B cell (primary cell): ENCODE measurements at regions not wholly inside any gene's neighbourhood (a gene's known extent, or its start where the extent isn't known, plus 50 kb on each side); places are given as distances from the start of the nearest gene placed in this dataset.

ENCODE experiments used
- ATAC-seq: fragments of 200-7000 bp; cut with Tn5 transposase; one replicate; pipeline ENCODE4 v1.10.0; 2021; ENCODE audit warnings: low read depth, mild to moderate bottlenecking, moderate number of reproducible peaks, moderate library complexity
- CTCF ChIA-PET: fragments of 350-600 bp; sonication (Branson Sonifier 250); formaldehyde crosslinking; loops from one replicate; lab custom pipeline; 2021; ENCODE audit warnings: antibody characterized with exemption, inconsistent platforms; lab: Charles Lee
- POLR2A ChIA-PET: fragments of 350-600 bp; sonication (Branson Sonifier 250); formaldehyde crosslinking; loops from one replicate; lab custom pipeline; 2021; ENCODE audit warnings: antibody characterized with exemption; lab: Charles Lee
- DNase-seq: peaks from one replicate; pipeline ENCODE4 v3.0.0; 2013
- H2AFZ ChIP-seq: 2 replicates; pipeline ENCODE4 v1.6.1; 2012; ENCODE audit warnings: mild to moderate bottlenecking, low read depth, low read length; ENCODE audit not compliant: insufficient read depth, poor library complexity, severe bottlenecking
- H3K27ac ChIP-seq, 2 donors: 1 replicate in 1 of 2; 2 replicates in 1 of 2; pipeline ENCODE4 v1.5.1; 2012 to 2013; ENCODE audit warnings: low read length in 2 of 2, mild to moderate bottlenecking in 2 of 2, moderate library complexity in 1 of 2
- H3K27me3 ChIP-seq, 4 experiments: fragments of 200-600 bp in 1 of 4; sonication (generic) in 1 of 4; replicated peaks in 1 of 4; 1 replicate in 2 of 4; 2 replicates in 2 of 4; pipeline versions ENCODE4 v1.6.1 to v1.7.0; 2013 to 2016; ENCODE audit warnings: low read length in 3 of 4, mild to moderate bottlenecking in 2 of 4, mixed read lengths in 1 of 4, moderate library complexity in 1 of 4; ENCODE audit not compliant: insufficient read depth in 4 of 4, control insufficient read depth in 3 of 4; ENCODE audit errors: control extremely low read depth in 1 of 4
- H3K36me3 ChIP-seq, 2 experiments: replicated peaks in 1 of 2; 1 replicate in 1 of 2; 2 replicates in 1 of 2; pipeline versions ENCODE4 v1.6.1 to v1.7.1; 2013; ENCODE audit warnings: low read length in 1 of 2; ENCODE audit not compliant: insufficient read depth in 2 of 2, control insufficient read depth in 1 of 2; ENCODE audit errors: control extremely low read depth in 1 of 2, extremely low read depth in 1 of 2
- H3K4me1 ChIP-seq, 2 donors: fragments of 200-600 bp in 1 of 2; sonication (generic) in 1 of 2; 1 replicate in 1 of 2; 2 replicates in 1 of 2; pipeline versions ENCODE4 v1.5.1 to v1.6.1; 2013 to 2017; ENCODE audit warnings: low read length in 2 of 2; ENCODE audit not compliant: control insufficient read depth in 2 of 2, insufficient read depth in 2 of 2
- H3K4me2 ChIP-seq: replicated peaks from 2 replicates; pipeline ENCODE3; 2012; ENCODE audit warnings: mild to moderate bottlenecking, low read depth, low read length; ENCODE audit not compliant: poor library complexity, severe bottlenecking
- H3K4me3 ChIP-seq, 5 experiments: fragments of 200-600 bp in 1 of 5; sonication (generic) in 1 of 5; 1 replicate in 3 of 5; 2 replicates in 2 of 5; pipeline versions ENCODE4 v1.5.1 to v1.7.0; 2011 to 2016; ENCODE audit warnings: low read length in 4 of 5, mild to moderate bottlenecking in 4 of 5, low read depth in 2 of 5, control low read depth in 1 of 5, moderate library complexity in 1 of 5; ENCODE audit not compliant: insufficient read depth in 1 of 5; ENCODE audit errors: control extremely low read depth in 1 of 5, extremely low read depth in 1 of 5
- H3K79me2 ChIP-seq: fragments of 200-600 bp; sonication (generic); one replicate; pipeline ENCODE4 v1.6.0; 2016; ENCODE audit warnings: low read length; ENCODE audit not compliant: control insufficient read depth, insufficient read depth
- H3K9ac ChIP-seq: fragments of 200-600 bp; sonication (generic); 2 replicates; pipeline ENCODE4 v1.6.1; 2017; ENCODE audit warnings: mild to moderate bottlenecking, low read length, moderate library complexity
- H3K9me3 ChIP-seq, 3 donors: one replicate each; pipeline versions ENCODE4 v1.6.1 to v1.7.1; 2013; ENCODE audit warnings: low read length in 2 of 3; ENCODE audit not compliant: control insufficient read depth in 2 of 3, insufficient read depth in 1 of 3; ENCODE audit errors: control extremely low read depth in 1 of 3
- H4K20me1 ChIP-seq: 2 replicates; pipeline ENCODE4 v1.6.0; 2012; ENCODE audit warnings: mild to moderate bottlenecking, low read length; ENCODE audit not compliant: insufficient read depth, control insufficient read depth, poor library complexity, severe bottlenecking
- H3K27ac Mint-ChIP-seq: one replicate; pipeline ENCODE4 v1.8.0; 2021; ENCODE audit warnings: mixed read lengths
- H3K27me3 Mint-ChIP-seq: one replicate; pipeline ENCODE4 v1.8.0; 2021; ENCODE audit warnings: mixed read lengths
- H3K4me1 Mint-ChIP-seq: one replicate; pipeline ENCODE4 v1.8.0; 2021; ENCODE audit warnings: mixed read lengths
- H3K4me3 Mint-ChIP-seq: one replicate; pipeline ENCODE4 v1.8.0; 2021; ENCODE audit warnings: mixed read lengths
- H3K9me3 Mint-ChIP-seq: one replicate; pipeline ENCODE4 v1.8.0; 2022; ENCODE audit warnings: mixed read lengths; ENCODE audit not compliant: insufficient read depth
- CTCF ChIP-seq: fragments of 200-600 bp; IDR thresholded peaks from one replicate; pipeline ENCODE4 v1.8.0; 2022; ENCODE audit warnings: antibody characterized with exemption, mild to moderate bottlenecking
- EZH2 ChIP-seq: IDR thresholded peaks from 2 replicates; pipeline ENCODE4 v1.6.1; 2012; ENCODE audit warnings: borderline replicate concordance, low read depth, mild to moderate bottlenecking, moderate library complexity, low read length; ENCODE audit not compliant: insufficient read depth, poor library complexity, severe bottlenecking
- WGBS: methylation state at CpG from one replicate; pipeline ENCODE4 v1.1.5; 2013; ENCODE audit warnings: missing lambda C conversion rate; ENCODE audit not compliant: insufficient coverage; 5-methylcytosine and 5-hydroxymethylcytosine counted together
- intact Hi-C: fragments of 100-400 bp; cut with micrococcal nuclease; formaldehyde crosslinking; loops from one replicate; pipeline ENCODE4 v1.10.0; 2022

DNA sequence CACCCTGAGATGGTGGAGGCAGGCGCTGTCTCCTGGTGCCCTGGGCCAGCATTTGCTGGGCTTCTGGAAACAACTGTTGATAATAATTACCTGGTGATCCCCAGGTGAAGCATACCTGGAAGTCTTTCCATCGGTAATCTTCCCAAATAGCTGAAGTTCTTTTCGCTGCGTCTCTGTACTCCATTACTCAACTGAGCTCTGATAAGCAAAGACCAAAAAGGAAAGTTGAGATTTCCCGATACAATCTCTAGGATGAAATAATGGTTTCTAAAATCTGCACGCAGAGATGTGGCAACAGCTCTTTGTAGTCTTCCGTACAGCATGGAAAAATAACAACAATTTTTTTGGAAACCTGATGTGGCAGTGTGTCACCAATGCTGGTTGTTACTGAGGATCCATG, 226.5 kb downstream of the GATA3 start:
- no peak for TF ChIP-seq CTCF
- ATAC-seq (no peak), DNase-seq (no peak)
- Histone ChIP-seq H3K36me3 (no peaks in the 10 kb centered on the region), H3K4me1 (no peaks in the 10 kb centered on the region), H3K27me3 (no peaks in the 10 kb centered on the region), H3K79me2 (no peaks in the 10 kb centered on the region), H3K4me2 (no peak overlapping the region), H4K20me1 (no peaks in the 10 kb centered on the region), H3K9ac (no peak overlapping the region), H3K4me3 (no peak overlapping the region), H3K9me3 (no peaks in the 10 kb centered on the region), H3K27ac (no peak overlapping the region), H2AFZ (no peak overlapping the region)
- H3K4me1 Mint-ChIP-seq = no peaks in the 10 kb centered on the region
- POLR2A ChIA-PET = no interaction called here
- 96% methylated on average over 7 of the region's 7 CpGs for whole genome bisulfite sequencing
- intact Hi-C loops = no loop called here
- peaks cover 8% of the 10 kb centered on the region for H3K27me3 Mint-ChIP-seq
- H3K9me3 Mint-ChIP-seq = no peaks in the 10 kb centered on the region
- CTCF ChIA-PET = no interaction called here
- no peak overlapping the region for H3K4me3 Mint-ChIP-seq
- no peak overlapping the region for H3K27ac Mint-ChIP-seq

GRCh38 chr10:8282340-8282739, 227.9 kb downstream of the GATA3 start:
- Histone ChIP-seq H3K79me2 (no peaks in the 10 kb centered on the region), H3K4me1 (no peaks in the 10 kb centered on the region), H3K27ac (no peak overlapping the region), H3K27me3 (no peaks in the 10 kb centered on the region), H4K20me1 (no peaks in the 10 kb centered on the region), H3K9me3 (peaks cover 0 to 3% (median 0%) of the 10 kb centered on the region in 3 donors), H2AFZ (no peak overlapping the region), H3K9ac (no peak overlapping the region), H3K4me3 (no peak overlapping the region), H3K36me3 (no peaks in the 10 kb centered on the region), H3K4me2 (no peak overlapping the region)
- Mint-ChIP-seq H3K27me3 (peaks cover 8% of the 10 kb centered on the region), H3K27ac (no peak overlapping the region), H3K4me1 (no peaks in the 10 kb centered on the region), H3K4me3 (no peak overlapping the region), H3K9me3 (peaks cover 2% of the 10 kb centered on the region)
- DNase-seq (no peak), ATAC-seq (no peak)
- CTCF ChIA-PET = no interaction called here
- intact Hi-C loops = no loop called here
- TF ChIP-seq EZH2 (no peak), CTCF (no peak)
- POLR2A ChIA-PET = no interaction called here
- 50% methylated on average over 2 of the region's 4 CpGs for WGBS
